HG03558 (cell line): ENCODE measurements at regions not wholly inside any gene's neighbourhood (a gene's known extent, or its start where the extent isn't known, plus 50 kb on each side); places are given as distances from the start of the nearest gene placed in this dataset.
A peak's percentile ranks its signal among the peaks of the same experiment; 100 is the strongest.
"Not testable (repeated sequence)": the region's sequence is repeated elsewhere in the genome, so short reads cannot be mapped to it uniquely, and the experiment has no call there.

ENCODE experiments used
- ATAC-seq: cut with Tn5 transposase; IDR thresholded peaks from one replicate; pipeline ENCODE4 v1.9.1; 2021; ENCODE audit warnings: moderate number of reproducible peaks; ENCODE audit not compliant: unreplicated experiment; ENCODE audit errors: extremely low read depth

DNA sequence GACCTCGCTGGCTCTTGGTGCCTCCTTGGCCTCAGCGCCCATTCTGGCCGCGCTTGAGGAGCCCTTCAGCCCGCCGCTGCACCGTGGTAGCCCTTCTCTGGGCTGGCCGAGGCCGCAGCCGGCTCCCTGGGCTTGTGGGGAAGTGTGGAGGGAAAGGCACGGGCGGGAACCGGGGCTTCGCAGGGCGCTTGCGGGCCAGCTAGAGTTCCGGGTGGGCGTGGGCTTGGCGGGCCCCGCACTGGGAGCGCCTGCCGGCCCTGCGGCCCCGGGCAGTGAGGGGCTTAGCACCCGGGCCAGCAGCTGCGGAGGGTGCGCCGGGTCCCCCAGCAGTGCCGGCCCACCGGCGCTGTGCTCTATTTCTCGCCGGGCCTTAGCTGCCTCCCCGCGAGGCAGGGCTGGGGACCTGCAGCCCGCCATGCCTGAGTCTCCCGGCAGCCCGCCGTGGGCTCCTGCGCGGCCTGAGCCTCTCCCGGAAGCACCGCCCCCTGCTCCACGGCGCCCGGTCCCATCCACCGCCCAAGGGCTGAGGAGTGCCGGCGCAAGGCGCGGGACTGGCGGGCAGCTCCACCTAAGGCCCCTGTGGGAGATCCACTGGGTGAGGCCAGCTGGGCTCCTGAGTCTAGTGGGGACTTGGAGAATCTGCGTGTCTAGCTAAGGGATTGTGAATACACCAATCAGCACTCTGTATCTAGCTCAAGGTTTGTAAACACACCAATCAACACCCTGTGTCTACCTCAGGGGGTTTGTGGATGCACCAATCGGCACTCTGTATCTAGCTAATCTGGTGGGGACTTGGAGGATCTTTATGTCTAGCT is 141.1 kb downstream of the SLCO4C1 start:
- not testable (repeated sequence) for ATAC-seq

DNA sequence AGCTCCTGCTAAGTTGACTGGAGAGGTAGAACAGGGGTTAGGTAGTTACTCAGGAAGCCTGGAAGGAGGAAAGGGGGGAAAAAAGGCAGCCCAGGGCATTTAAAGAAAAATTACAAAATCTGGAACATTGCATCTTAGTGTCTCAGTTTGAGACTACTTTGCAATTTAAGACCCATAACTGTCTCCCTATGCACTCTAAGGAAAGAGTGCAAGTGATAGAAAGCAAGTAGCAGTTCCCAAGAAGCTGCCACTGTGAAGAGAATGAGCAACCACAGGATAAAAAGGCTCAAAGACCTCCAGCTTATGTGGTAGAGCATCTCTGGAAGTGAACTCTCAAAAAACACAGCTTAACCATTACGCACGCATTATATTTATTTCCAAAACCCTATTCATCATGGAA is 141.8 kb downstream of the SLCO4C1 start:
- ATAC-seq = no peak

DNA sequence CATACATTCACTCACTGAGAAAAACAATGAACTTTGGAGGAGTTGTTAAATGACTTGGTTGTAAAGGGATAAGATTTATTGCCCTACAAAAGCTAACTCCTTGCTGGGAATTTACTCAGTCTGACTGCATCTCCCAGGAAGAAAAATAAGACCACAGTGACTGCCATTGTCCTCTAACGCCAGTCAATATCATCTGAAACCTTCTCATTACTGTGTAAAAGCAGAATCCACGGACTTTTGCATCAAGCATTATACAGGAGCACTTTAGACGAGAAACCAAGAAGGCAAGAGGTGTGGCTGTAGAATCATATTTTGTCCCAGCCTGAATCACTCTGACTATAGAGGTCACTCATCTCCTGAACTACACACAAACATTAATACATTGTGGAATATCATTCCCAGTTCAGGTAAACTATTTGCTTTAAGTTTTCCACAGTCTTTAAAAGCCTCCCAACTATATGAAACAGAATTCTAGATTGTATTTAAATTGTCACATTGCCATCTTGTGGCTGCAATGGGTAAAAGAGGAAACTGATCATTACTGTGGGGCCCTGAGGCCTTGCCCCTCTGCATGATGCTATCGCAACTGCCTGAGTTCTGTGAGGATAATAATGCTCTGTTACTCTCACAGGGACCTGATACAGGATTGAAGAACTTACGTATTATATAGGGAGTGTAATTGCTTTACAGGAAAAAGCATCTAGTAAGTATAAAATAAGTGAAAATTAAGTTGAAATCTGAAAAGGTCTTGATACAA is 142.9 kb downstream of the SLCO4C1 start:
- ATAC-seq = peak; percentile 65

DNA sequence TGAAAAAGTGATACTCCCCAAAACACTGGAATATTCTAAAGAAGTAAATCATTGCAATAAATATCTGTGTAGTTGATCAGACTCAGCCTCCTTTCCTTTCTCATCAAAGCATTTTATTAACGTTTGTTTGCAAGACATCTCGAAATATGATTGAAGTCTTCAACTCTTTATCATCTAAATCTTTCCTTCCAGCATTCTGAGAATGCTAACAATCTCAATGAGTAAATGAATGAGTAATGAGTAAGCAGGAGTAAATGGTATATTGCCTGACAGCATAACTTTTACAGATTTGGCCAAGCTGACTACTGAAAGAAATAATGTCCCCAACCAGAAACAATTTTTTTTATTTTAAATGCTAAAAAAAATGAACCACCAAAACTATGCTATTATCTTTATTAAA is 157.1 kb downstream of the SLCO4C1 start:
- ATAC-seq = no peak

DNA sequence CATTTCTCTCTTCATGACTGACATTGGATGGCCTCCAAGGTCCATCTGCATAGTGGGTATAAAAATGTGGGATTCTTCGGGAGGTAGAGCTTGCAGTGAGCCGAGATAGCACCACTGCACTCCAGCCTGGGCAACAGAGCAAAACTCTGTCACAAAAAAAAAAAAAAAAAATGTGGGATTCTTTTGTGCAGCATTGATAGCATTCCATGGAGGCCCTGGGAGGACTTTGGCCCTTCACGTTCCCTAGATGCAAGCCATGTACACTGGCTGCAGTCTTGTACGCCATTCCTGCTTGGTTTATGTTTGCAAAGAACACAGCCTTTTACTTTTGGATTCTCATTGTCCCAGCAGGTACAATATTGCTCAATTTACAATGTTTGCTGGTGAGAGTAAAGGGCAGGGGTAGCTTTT is 157.8 kb downstream of the SLCO4C1 start:
- no peak for ATAC-seq

DNA sequence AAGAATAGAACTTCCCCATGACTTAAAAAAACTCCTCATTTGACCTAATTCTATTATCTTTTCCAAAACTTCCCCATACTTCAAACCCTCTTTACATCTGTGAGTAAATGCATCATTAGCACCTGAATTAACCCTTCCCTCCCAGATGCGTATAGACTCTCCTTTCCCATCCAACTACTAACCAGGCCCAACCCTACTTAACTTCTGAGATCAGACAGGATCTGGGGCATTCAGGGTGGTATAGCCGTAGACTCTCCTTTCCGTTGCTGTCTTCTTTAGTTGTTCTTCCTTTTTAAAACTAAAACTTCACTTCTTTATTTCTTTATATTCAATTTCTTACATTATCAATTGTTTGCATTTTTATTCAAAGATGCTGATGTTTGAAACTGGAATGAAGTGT is 165.2 kb downstream of the SLCO4C1 start:
- no peak for ATAC-seq

DNA sequence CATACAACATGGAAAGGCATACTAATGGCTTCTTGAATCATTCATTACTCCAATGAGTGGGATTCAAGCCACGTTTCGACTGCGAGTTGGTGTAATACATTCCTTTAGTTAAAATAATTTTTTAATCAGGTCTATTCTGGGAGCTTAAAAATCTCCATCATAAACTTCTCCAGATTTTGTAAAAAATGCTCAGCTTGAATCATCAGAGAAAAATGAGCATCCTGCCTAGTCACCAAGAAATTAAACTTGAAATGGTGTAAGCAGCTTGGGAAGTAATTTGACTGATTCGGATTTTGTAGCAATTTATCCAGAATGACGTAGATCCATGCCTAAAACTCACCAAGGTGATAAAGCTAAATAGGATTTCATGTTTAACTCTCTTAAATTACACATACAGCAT is 165.7 kb downstream of the SLCO4C1 start:
- no peak for ATAC-seq

DNA sequence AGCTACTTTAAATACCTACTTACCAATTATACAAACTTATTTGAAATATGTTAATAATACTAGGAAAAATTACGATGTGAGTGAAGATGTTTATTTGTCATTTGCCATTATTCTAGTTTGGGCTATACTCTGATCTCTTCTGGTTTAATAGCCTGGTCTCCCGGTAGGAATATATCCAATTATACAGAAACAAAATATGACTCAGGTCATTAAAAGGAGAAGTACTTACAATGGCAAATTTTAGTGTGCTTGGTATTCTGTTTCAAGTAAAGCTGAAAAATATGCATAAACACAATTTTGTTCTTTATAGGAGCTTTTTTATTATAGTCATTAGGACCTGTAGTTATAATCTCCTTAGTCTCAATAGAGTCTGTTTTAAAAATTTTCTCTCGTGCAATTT is 176.8 kb downstream of the SLCO4C1 start:
- no peak for ATAC-seq

DNA sequence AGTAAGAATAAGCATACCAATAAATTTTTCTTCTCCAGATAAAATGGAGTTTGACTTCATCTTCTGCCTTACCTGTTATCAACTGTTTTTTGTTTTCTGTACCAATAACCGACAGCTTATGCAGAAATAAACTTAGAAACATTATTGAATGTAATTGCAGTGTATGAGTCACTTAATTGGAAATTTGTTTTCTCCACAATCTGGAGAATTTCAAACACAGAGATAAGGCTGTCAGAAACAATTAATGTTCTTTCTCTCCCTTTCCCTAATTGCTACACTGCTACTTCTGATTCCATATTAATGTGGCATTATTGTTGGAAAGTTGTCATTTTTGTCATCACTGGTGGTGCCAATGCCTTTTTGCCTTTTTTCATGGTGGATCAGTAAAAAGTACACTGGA is 180.3 kb downstream of the SLCO4C1 start:
- no peak for ATAC-seq

DNA sequence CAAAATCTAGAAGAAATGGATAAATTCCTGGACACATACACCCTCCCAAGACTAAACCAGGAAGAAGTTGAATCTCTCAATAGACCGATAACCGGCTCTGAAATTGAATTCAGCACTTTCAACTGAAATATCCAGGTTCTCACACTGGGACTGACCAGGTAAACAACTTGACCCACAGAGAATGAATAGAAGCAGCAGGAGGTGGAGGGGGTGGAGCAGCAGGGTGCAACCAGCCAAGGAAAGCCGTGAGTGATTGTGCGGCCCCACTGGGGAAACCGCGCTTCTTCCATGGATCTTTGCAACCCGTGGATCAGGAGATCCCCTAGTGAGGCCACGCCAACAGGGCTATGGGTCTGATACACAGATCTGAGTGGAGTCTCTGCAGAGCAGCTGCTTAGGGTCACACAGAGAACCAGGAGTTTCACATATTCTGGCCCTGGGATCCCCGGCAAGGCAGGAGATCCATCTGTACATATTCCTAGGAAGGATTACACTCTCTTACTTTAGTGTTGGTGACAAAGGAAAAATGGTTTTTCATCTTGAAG is 181.5 kb downstream of the SLCO4C1 start:
- ATAC-seq = no peak

DNA sequence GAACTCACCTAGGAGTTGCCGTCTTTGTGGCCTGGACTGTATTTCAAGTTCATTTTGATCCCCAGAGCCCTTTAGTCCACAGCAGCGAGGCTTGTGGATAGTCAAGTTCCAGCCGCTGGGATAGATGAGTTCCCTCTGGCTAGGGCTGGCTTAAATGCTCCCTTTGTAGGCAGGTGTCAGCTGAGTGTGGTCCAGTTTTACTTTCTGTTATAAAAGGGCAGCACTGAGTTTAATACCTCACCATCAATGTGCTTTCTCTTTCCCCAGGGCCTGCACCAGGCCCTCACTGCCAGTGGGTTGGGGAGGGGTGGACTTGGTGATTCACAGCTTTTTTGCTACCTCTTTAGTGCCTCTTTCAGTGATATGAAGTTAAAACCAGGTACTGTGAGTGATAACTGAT is 188.2 kb downstream of the SLCO4C1 start:
- no peak for ATAC-seq

DNA sequence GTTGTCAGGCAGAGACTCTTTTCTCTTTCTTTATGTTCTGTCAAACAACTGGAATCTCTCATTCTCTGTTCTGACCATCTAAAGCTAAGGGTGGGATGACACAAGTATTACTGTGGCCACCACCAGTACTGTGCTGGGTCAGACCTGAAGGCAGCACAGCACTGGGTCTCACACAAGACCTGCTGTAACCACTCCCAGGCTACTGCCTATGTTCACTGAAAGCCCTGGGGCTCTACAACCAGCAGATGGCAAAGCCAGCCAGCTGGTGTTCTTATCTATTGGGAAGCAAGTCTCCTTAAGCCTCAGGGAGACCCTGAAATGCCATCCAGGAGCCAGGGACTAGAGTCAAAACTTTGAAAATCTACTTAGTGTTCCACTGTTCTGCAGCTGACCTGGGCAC is 189.5 kb downstream of the SLCO4C1 start:
- no peak for ATAC-seq

DNA sequence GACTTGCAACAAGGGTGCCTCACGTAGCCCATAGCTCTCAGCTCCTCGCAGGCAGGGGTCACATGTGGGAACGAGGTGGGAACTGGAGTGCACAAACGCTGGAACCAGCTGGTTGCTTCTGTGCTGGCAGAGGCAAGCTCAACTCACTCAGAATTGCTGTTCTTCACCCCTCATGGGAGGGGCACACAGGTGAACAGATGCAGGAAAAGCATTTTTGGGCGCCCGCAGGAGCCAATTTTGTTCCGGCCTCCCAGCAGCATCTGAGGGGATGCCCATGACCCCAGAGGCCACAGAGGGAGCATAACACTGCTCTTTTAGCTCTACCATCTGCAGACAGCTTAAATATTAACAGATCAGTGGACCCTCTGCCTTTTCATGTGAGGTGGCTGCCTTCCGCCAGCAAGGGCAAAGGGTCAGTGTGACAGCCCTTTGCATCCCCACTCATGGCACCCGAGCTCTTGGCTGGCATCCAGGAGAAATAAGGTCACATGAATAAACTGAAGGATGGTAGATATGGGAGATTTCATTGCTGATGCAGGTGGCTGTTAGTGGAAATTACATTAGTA is 196.2 kb downstream of the SLCO4C1 start:
- ATAC-seq = no peak

DNA sequence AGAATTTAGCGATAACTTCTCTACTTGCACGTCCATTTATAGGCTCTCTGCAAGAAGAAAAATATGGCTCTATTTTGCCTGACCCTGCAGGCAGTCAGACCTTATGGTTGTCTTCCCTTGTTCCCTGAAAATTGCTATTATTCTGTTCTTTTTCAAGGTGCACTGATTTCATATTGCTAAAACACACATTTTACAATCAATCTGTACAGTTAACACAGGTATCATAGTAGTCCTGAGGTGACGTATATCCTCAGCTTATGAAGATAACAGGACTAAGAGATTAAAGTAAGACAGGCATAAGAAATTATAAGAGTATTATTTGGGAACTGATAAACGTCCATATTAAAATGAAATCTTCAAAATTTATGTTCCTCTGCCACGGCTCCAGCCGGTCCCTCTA is 197.0 kb downstream of the SLCO4C1 start:
- ATAC-seq = not testable (repeated sequence)

DNA sequence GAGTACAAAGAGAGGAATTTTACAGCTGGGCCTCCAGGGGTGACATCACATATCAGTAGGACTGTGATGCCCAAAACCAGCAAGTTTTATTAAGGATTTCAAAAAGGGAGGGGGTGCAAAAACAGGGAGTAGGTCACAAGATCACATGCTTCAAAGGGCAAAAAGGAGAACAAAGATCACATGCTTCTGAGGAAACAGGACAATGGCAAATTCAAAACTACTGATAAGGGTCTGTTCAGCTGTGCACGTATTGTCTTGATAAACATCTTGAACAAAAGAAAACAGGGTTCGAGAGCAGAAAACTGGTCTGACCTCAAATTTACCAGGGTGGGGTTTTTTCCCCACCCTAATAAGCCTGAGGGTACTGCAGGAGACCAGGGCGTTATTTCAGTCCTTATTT is 197.5 kb downstream of the SLCO4C1 start:
- ATAC-seq = not testable (repeated sequence)

DNA sequence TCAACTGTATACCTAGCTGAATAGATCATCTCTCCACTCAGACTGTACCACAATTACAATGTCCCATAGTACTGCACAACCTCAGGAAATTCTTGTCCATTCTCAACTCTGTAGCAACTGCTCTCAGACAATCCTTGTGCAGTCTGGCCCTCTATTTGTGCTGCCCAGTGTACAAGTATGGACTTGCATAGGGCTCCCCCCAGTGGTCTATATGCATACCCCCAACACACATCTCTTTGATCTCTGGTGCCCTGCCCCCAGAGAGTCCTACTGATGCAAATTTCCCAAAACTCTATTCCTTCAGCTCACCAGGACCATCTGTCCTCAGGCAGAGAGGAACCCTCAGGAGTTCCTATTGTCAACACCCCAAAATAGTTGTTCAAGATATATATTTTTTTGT is 205.3 kb downstream of the SLCO4C1 start:
- no peak for ATAC-seq

DNA sequence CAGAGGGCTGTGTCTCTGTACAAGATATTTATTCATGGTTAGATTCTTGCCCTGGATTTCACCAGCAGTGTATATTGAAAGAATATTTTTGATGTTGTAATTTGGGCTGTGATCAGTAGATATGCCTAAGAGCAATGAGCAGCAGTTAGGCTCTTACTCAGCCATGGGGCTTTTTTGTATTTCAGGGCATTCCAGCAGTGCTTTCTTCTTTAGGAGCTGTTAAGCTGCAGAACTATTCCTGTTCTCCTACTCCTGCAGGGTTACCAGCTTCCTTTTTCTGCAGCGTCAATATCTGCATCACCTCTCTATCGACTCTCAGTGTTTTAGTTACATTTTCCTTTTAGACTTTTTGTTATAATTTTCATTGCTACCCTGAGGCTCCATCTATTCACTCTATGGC is 206.2 kb downstream of the SLCO4C1 start:
- ATAC-seq = no peak

DNA sequence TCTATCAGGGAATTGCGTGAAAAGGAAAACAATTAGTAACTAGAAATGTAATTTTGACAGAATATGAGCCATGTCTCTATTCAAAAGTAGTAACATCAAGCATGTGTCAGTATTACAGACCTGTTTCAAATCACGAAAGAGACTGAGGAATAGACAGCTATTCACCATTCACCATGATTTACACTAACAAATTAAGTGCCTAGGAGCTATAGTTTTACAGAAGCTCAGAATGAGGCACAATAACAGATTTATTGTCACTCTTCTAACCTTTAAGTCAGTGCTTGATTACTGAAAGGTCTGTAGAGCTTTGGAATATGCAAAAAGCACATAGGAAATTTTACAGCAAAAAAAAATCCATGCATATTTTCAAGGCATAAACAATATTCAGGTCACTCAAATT is 208.2 kb downstream of the SLCO4C1 start:
- no peak for ATAC-seq

DNA sequence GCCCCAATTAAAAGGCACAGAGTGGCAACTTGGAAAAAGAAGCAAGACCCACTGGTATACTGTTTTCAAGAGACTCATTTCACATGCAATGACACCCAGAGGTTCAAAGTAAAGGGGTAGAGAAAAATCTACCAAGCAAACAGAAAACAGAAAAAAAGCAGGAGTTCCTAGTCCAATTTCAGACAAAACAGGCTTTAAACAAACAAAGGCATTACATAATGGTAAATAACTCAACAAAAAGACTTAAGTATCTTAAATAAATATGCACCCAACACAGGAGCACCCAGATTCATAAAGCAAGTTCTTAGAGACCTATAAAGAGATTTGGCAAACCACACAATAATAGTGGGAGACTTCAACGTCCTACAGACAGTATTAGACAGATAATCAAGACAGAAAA is 215.8 kb downstream of the SLCO4C1 start:
- no peak for ATAC-seq

DNA sequence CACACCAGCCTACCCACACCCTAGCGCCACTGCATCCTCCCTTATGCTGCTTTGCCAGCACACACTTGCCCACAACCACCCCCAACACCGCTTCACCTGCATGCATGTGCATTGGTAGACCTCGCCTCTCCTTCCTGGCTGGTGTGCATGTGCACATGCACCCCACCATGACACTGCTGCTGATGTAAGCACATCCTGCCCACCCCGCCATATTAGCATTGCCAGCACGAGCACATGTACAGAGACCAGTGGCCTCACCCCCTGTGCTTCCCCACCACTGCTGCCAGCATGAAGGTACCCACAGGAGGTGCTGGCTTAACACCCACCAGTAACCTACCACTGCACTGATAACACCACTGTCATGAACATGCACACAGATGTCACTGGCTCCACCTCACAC is 218.2 kb downstream of the SLCO4C1 start:
- no peak for ATAC-seq

DNA sequence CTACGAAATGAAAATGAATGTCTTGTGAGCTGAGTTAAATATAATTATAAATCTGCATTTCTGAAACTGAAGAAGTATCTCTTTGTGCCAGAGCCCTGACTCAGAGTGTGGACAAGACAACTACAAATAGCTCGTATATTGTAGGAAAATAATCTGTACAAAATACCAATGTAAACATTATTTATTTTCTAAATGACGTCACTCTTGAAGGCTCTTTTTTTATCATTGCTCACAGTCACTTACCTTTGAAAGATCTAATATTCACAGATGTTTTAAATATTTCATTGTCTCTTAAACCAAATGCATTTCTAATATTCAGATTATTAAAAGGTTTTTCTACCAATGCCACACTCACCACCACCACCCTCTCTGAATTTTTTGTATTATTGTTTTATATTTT is 226.1 kb downstream of the SLCO4C1 start:
- no peak for ATAC-seq
